Natural killer cell (primary cell): ENCODE measurements at regions not wholly inside any gene's neighbourhood (a gene's known extent, or its start where the extent isn't known, plus 50 kb on each side); places are given as distances from the start of the nearest gene placed in this dataset.

ENCODE experiments used
- ATAC-seq, 3 donors: fragments of 150-1000 bp in 2 of 3; fragments of 200-7000 bp in 1 of 3; cut with Tn5 transposase; 1 replicate in 1 of 3; 2 replicates in 2 of 3; pipeline ENCODE4 v1.10.0; 2021; ENCODE audit warnings: mild to moderate bottlenecking in 2 of 3, moderate library complexity in 2 of 3
- DNase-seq, 2 donors: peaks; one replicate each; pipeline versions ENCODE4 v3.0.0 to v3.0.0-alpha.2; 2013 to 2021; ENCODE audit warnings: mixed read lengths in 1 of 2
- H3K27ac ChIP-seq: one replicate; pipeline ENCODE4 v1.5.1; 2013; ENCODE audit warnings: mild to moderate bottlenecking, low read length
- H3K27me3 ChIP-seq: one replicate; pipeline ENCODE4 v1.6.1; 2013; ENCODE audit warnings: low read length; ENCODE audit not compliant: control insufficient read depth, insufficient read depth
- H3K36me3 ChIP-seq: one replicate; pipeline ENCODE4 v1.6.1; 2013; ENCODE audit warnings: low read length; ENCODE audit not compliant: control insufficient read depth, insufficient read depth
- H3K4me1 ChIP-seq: one replicate; pipeline ENCODE4 v1.6.1; 2013; ENCODE audit warnings: low read length; ENCODE audit not compliant: control insufficient read depth, insufficient read depth
- H3K4me3 ChIP-seq: one replicate; pipeline ENCODE4 v1.5.1; 2013; ENCODE audit warnings: low read length
- H3K9me3 ChIP-seq: one replicate; pipeline ENCODE4 v1.6.1; 2013; ENCODE audit warnings: low read length; ENCODE audit not compliant: control insufficient read depth, insufficient read depth
- H3K27ac Mint-ChIP-seq, 2 donors: one replicate each; pipeline ENCODE4 v1.8.0; 2022; ENCODE audit warnings: mild to moderate bottlenecking in 2 of 2, mixed read lengths in 2 of 2, moderate library complexity in 1 of 2
- H3K27me3 Mint-ChIP-seq, 2 donors: one replicate each; pipeline ENCODE4 v1.8.0; 2022; ENCODE audit warnings: low read depth in 2 of 2, mixed read lengths in 2 of 2
- H3K36me3 Mint-ChIP-seq: one replicate; pipeline ENCODE4 v1.8.0; 2022; ENCODE audit warnings: mixed read lengths
- H3K4me1 Mint-ChIP-seq, 2 donors: one replicate each; pipeline ENCODE4 v1.8.0; 2022; ENCODE audit warnings: mixed read lengths in 2 of 2
- H3K4me3 Mint-ChIP-seq: one replicate; pipeline ENCODE4 v1.8.0; 2022; ENCODE audit warnings: mild to moderate bottlenecking, moderate library complexity, mixed read lengths
- H3K9me3 Mint-ChIP-seq, 2 donors: one replicate each; pipeline ENCODE4 v1.8.0; 2022; ENCODE audit warnings: mixed read lengths in 2 of 2
- WGBS: methylation state at CpG from one replicate; pipeline ENCODE4 v1.1.7; 2013; ENCODE audit warnings: missing lambda C conversion rate; ENCODE audit not compliant: insufficient coverage; 5-methylcytosine and 5-hydroxymethylcytosine counted together
- intact Hi-C: fragments of 100-400 bp; cut with micrococcal nuclease; formaldehyde crosslinking; loops from one replicate; pipeline ENCODE4 v1.14.2; 2022
- TF ChIP-seq, protein P1 (sequence below): fragments of 200-600 bp; IDR thresholded peaks from one replicate; pipeline ENCODE4 v1.8.0; 2022; ENCODE audit warnings: antibody characterized with exemption

DNA sequence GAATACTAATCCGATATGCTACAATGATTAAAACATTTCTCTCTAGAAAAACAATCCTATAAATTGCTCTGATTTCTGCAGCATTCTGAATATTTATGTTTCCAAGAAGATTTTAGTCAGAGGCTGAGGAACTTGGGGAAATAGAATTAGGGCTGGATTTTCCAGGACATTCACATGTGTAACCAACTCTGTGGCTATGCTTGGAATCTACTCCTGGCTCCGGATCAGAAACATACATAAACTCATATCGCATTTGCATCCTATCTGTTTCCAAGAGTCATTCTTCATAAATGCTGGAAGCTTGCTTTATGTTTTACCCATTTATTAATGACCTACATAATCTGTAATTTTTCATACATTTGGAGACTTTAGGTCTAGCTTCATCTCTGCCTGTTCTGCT is 459.9 kb upstream of the MARCKS start:
- Mint-ChIP-seq H3K4me1 (no peaks in the 10 kb centered on the region), H3K36me3 (no peaks in the 10 kb centered on the region), H3K27ac (no peak overlapping the region), H3K9me3 (peaks cover 0 to 4% of the 10 kb centered on the region in 2 donors), H3K4me3 (no peak overlapping the region), H3K27me3 (no peaks in the 10 kb centered on the region)
- H3K9me3 ChIP-seq: no peaks in the 10 kb centered on the region
- H3K36me3 ChIP-seq: no peaks in the 10 kb centered on the region
- TF ChIP-seq, protein P1, sequence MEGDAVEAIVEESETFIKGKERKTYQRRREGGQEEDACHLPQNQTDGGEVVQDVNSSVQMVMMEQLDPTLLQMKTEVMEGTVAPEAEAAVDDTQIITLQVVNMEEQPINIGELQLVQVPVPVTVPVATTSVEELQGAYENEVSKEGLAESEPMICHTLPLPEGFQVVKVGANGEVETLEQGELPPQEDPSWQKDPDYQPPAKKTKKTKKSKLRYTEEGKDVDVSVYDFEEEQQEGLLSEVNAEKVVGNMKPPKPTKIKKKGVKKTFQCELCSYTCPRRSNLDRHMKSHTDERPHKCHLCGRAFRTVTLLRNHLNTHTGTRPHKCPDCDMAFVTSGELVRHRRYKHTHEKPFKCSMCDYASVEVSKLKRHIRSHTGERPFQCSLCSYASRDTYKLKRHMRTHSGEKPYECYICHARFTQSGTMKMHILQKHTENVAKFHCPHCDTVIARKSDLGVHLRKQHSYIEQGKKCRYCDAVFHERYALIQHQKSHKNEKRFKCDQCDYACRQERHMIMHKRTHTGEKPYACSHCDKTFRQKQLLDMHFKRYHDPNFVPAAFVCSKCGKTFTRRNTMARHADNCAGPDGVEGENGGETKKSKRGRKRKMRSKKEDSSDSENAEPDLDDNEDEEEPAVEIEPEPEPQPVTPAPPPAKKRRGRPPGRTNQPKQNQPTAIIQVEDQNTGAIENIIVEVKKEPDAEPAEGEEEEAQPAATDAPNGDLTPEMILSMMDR: no peak
- ATAC-seq (no peak), DNase-seq (no peak)
- H3K4me1 ChIP-seq: no peaks in the 10 kb centered on the region
- intact Hi-C loops: no loop called here
- H3K27ac ChIP-seq: no peak overlapping the region
- WGBS: 91% methylated on average over 2 of the region's 3 CpGs
- no peaks in the 10 kb centered on the region for H3K27me3 ChIP-seq
- H3K4me3 ChIP-seq: no peak overlapping the region

DNA sequence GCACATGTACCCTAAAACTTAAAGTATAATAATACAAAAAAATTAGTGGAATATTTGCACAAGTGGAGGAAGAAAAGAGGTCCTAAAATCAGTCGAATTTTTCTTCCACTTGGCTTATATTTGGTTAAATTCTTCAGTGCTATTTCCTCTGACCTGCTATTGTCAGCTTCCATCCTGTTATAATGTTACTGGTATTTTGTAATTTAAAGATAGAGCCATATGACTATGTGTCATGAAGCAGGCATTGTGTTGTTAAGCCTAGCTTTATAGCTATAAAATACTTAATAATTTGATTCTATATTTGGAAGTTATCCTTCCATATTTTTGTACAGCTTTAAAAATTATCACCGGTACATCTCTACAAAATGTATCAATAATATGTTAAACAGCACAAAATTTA is 455.9 kb upstream of the MARCKS start:
- H3K9me3 Mint-ChIP-seq: peaks cover 4 to 5% of the 10 kb centered on the region in 2 donors
- no peaks in the 10 kb centered on the region for H3K36me3 ChIP-seq
- WGBS: no CpG with 5 or more reads among the region's 2 CpGs
- no peak overlapping the region for H3K4me3 ChIP-seq
- no peak for ATAC-seq
- H3K4me1 Mint-ChIP-seq: no peaks in the 10 kb centered on the region
- H3K27ac Mint-ChIP-seq: no peak overlapping the region
- no peaks in the 10 kb centered on the region for H3K4me1 ChIP-seq
- no peaks in the 10 kb centered on the region for H3K27me3 ChIP-seq
- no peaks in the 10 kb centered on the region for H3K9me3 ChIP-seq
- DNase-seq: no peak
- H3K27ac ChIP-seq: no peak overlapping the region
- TF ChIP-seq, protein P1: no peak
- no peak overlapping the region for H3K4me3 Mint-ChIP-seq
- intact Hi-C loops: no loop called here
- H3K36me3 Mint-ChIP-seq: no peaks in the 10 kb centered on the region
- no peaks in the 10 kb centered on the region for H3K27me3 Mint-ChIP-seq

GRCh38 chr6:113402544-113402943 is 454.6 kb upstream of the MARCKS start:
- Mint-ChIP-seq H3K36me3 (no peaks in the 10 kb centered on the region), H3K27me3 (no peaks in the 10 kb centered on the region), H3K9me3 (peaks cover 4 to 5% of the 10 kb centered on the region in 2 donors), H3K4me1 (no peaks in the 10 kb centered on the region), H3K4me3 (no peak overlapping the region), H3K27ac (no peak overlapping the region)
- TF ChIP-seq, protein P1: no peak
- H3K27me3 ChIP-seq: no peaks in the 10 kb centered on the region
- no peaks in the 10 kb centered on the region for H3K4me1 ChIP-seq
- ATAC-seq: no peak
- DNase-seq: no peak
- H3K27ac ChIP-seq: no peak overlapping the region
- H3K9me3 ChIP-seq: no peaks in the 10 kb centered on the region
- intact Hi-C loops: no loop called here
- H3K4me3 ChIP-seq: no peak overlapping the region
- no peaks in the 10 kb centered on the region for H3K36me3 ChIP-seq
- WGBS: no CpG with 5 or more reads among the region's 1 CpG

DNA sequence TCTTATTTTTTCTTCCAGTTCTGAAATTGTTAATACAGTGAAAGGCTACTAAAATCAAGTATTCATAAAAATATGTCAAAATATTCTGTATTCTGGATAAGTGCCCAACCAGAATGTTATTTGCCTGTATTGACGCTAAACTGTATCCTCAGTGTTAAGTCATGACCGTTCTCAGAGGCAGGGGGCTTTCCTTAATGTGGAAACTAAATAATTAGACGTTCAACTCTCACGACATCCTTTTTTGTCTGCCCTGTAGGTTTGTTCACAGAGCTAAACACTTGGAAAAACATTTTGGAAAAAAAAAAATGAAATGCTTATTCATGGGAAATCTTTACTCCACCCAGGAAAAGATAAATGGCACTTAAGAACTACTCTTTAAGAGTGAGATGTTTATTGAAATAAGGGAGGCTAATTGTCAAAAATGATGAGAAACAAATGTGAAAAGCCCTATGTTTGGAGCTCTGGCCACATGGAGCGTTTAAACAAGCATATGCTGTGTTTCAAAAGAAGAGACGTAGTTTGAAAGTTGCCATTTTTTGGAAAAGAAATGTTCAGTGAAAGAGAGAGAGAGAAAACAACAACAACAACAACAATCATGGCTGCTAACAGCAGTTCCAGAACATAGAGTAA is 453.1 kb upstream of the MARCKS start:
- intact Hi-C loops: no loop called here
- Histone ChIP-seq H3K36me3 (no peaks in the 10 kb centered on the region), H3K4me3 (no peak overlapping the region), H3K27me3 (no peaks in the 10 kb centered on the region), H3K4me1 (no peaks in the 10 kb centered on the region), H3K9me3 (no peaks in the 10 kb centered on the region), H3K27ac (no peak overlapping the region)
- ATAC-seq (no peak), DNase-seq (no peak)
- TF ChIP-seq, protein P1: no peak
- Mint-ChIP-seq H3K27ac (no peak overlapping the region), H3K9me3 (peaks cover 4 to 7% of the 10 kb centered on the region in 2 donors), H3K4me3 (no peak overlapping the region), H3K4me1 (no peaks in the 10 kb centered on the region), H3K27me3 (no peaks in the 10 kb centered on the region), H3K36me3 (no peaks in the 10 kb centered on the region)
- 94% methylated on average over 5 of the region's 6 CpGs for WGBS
